GM21723 (cell line): ENCODE measurements at regions not wholly inside any gene's neighbourhood (a gene's known extent, or its start where the extent isn't known, plus 50 kb on each side); places are given as distances from the start of the nearest gene placed in this dataset.
"Not testable (repeated sequence)": the region's sequence is repeated elsewhere in the genome, so short reads cannot be mapped to it uniquely, and the experiment has no call there.

ENCODE experiments used
- ATAC-seq: cut with Tn5 transposase; IDR thresholded peaks from one replicate; pipeline ENCODE4 v1.9.1; 2021; ENCODE audit warnings: mild to moderate bottlenecking, moderate library complexity; ENCODE audit not compliant: unreplicated experiment

DNA sequence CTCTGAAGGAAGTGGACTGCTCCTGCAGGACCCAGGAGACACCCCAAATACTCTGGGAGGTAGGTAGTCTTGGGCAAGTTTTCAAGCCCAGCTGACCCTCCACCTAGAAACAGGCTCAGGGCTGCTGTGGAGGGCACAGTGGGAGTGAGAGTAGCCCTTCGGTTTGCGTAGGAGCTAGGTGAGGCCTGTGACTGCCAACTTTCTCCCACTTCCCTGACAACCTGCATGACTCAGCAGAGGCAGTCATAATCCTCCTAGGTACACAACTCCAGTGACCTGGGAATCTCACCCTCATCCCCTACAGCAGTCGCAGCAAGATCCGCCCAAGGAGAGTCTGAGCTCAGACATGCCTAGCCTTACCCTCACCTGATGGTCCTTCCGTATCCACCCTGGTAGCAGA is 439.1 kb downstream of the CNTNAP4 start:
- not testable (repeated sequence) for ATAC-seq

DNA sequence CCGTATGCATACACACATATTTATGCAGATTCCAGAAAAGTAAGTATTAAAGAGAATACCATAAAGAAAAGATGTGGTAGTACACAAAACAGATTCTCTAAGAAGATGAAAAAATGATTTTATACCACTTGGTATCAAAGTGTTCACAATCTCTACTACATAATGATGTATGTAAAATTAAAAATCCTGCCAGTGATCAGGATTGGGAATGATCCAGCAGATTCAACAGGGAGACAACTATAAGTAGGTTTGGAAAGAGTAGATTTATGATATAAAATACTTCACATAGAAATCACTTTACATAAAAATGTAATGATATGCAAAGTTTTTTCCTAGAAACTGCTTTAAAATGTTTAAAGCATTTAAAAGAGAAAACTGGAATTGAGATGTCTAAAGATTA is 447.0 kb downstream of the CNTNAP4 start:
- no peak for ATAC-seq

- ATAC-seq = no peak
These were observed 452.3 kb downstream of the CNTNAP4 start for GRCh38 chr16:76729525-76729924.

GRCh38 chr16:76732894-76733293 is 455.7 kb downstream of the CNTNAP4 start:
- no peak for ATAC-seq

DNA sequence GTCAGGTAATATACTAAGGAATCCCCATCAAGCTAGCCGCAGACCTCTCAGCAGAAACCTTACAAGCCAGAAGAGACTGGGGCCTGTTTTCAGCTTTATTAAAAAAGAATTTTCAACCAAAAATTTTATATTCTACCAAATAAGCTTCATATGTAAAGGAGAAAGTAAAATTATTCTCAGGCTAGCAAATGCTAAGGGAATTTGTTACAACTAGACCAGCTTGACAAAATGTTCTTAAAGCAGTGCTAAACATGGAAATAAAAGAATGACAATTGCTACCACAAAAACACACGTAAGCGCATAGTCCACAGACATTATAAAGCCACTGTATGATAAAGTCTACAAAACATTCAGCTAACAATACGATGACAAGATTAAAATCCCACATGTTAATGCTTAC is 449.4 kb upstream of the MON1B start:
- ATAC-seq = no peak

DNA sequence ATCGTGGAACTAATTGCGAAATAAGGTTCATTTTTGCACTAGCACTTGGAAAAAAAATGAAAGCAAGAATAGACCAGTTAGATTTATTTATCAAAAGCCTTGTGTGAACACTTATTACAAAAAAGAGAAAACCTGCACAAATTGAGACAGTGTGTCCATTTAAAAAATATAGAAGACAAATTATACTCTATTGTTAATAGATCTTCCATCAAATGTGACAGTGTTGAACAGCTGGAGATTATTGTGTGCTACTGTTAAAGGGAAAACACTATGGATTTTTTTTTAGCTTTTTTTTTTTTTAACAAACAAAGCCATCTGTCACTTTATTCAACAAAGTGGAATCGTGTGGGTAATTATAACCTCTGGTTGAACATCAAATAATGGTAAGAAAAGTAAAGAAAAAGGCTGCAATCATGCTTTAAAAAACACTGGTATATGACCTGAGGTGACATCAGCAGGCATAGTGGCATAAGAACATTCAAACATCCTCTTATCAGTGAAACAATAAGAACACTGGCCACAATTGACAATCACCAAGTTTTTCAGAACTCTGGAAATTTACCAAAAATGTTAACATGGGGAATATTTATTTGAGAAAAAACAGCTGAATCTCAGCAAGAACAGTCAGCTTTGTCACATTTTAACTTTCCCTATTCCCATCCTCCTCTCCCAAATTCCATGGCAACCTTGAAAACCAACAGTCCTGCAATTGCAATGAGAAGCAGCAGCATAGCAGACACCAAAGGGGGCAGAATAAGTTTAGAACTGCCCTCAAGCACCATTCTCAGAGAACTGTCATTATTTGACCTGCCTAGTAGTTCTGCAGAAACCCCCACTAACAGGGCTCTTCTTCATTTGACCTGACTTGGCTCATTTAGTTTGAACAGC is 442.3 kb upstream of the MON1B start:
- ATAC-seq = no peak

GRCh38 chr16:76749780-76750375 is 441.1 kb upstream of the MON1B start:
- ATAC-seq = no peak

- ATAC-seq = no peak
These were observed 435.5 kb upstream of the MON1B start for GRCh38 chr16:76755496-76755895.

DNA sequence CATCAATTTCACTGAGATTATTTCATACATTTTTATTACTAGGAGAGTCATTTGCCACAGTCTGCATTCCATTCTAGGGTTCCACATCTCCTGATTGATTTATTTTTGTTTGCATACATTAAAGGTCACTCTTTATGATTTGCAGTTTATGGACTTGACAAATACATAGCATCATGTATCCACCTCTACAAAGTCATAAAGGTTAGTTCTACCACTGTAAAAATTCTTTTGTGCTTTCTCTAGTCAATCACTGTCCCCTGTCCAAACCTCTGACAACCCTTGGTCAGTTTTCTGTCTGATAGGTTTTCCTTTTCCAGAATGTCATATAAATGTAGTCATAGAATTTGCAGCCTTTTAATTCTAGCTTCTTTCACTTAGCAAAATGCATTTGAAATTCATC is 434.6 kb upstream of the MON1B start:
- ATAC-seq = no peak

DNA sequence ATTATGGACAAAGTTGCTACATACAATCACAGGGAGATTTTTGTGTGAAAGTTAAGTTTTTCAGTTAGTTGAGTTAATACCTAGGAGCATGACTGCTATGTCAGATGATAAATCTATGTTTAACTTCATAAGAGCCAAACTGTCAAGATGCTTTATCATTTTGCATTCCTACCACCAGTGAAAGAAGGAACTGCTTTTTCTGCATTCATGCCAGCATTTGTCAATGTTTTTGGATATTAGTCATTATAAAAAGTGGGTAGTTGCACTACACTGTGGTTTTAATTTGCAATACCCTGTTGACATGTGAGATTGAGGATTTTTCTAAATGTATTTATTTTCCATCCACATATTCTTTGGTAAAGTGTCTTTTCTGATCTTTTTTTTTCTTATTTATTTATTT is 434.0 kb upstream of the MON1B start:
- no peak for ATAC-seq

DNA sequence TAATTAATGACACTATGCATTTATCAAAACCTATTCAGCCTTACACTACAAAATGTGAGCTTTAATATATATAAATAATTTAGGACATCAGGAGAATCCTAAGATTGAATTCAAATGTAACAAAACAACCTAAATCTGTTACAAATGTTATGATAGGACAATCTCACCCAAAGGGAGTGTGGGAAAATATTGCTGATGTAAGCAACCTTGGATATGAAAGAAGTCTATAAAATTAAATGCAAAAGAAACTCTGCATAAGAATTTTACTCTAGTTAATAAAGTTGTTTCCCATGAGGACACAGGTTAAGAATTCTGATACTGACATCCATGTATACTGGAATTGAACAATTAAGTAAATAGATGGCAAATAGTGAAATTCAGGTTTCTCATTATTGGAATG is 424.5 kb upstream of the MON1B start:
- no peak for ATAC-seq

DNA sequence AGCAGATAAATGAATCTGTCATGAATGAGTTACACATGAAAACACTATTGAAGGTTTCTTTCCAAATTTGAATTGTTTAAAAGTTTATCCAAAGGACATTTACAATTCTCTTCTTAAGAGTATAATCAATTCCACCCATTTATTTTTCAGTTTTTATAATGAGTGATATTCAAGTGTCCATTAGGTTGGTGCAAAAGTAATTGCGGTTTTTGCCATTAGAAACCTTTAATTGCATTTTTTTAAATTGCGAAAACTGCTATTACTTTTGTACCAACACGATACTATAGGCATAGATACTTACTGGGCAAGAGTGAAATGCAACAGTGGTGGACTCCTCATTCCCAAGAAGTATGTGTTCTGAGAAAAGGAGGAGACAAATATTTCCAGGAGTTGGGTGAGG is 422.7 kb upstream of the MON1B start:
- no peak for ATAC-seq

GRCh38 chr16:76768948-76769347 is 422.0 kb upstream of the MON1B start:
- ATAC-seq = no peak

- no peak for ATAC-seq
These were observed 419.8 kb upstream of the MON1B start for GRCh38 chr16:76771216-76771615.

GRCh38 chr16:76777721-76778465 is 413.1 kb upstream of the MON1B start:
- no peak for ATAC-seq

- no peak for ATAC-seq
These were observed 410.4 kb upstream of the MON1B start for GRCh38 chr16:76780556-76780955.

DNA sequence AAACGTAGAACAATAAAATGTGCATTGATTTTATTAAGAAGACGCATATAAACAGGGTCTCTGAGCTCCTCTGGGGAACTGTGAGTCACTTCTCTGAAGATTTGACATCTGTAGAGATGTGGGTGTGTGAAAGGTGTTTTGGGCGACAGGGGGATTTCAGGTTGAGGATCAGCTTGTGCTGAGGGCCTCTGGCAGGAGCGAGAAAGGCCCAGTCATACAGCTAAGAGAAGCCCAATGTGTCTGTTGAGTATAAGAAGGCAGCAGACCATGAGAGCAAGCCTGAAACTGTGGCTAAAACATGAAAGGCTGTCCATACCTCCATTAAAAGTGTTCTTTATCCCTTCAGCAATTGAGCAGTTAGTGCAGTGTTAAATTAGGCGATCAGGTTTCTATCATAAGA is 406.5 kb upstream of the MON1B start:
- no peak for ATAC-seq

GRCh38 chr16:76787394-76787793 is 403.6 kb upstream of the MON1B start:
- ATAC-seq = no peak

- no peak for ATAC-seq
These were observed 399.8 kb upstream of the MON1B start for GRCh38 chr16:76791151-76791550.

- no peak for ATAC-seq
These were observed 394.6 kb upstream of the MON1B start for GRCh38 chr16:76796416-76796815.

DNA sequence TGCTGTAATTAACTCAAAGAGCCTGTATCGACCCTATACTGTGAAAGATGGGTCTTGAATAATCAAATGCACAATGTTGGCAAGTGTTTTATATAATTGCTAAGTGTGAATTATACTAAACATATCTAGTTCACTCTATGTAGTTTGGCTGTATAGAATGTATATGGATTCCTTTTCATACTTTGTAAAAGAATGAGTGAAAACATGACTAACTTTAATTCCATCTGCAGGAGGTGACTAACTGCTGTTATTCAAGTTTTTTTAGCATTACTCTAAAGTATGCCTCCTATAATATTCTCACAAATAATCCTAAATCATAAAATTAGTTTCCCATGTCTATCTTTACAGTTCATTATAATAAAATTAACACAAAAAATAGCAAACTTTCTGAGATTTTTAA is 394.0 kb upstream of the MON1B start:
- ATAC-seq = no peak

DNA sequence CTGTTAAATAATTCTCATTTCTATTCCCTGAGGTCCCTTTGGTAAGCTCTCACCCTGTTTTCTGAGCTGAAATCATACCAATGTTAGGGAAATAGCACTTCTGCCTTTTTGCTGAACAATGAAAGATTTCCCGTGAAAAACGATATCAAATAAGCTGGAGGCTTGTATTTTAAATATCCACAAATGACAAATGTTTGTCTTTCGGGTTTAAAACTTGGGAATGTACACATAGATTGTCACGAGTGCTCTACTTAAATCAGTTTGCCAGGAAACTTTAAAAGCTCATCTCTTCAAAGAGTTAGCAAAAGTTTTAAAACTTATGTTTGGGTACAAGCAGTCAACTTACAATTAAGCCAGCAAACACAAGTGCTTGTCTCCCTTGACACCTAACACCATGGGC is 393.5 kb upstream of the MON1B start:
- ATAC-seq = no peak
